IMR-90 (cell line): ENCODE measurements at regions not wholly inside any gene's neighbourhood (a gene's known extent, or its start where the extent isn't known, plus 50 kb on each side); places are given as distances from the start of the nearest gene placed in this dataset.

ENCODE experiments used
- ATAC-seq: fragments of 200-7000 bp; cut with Tn5 transposase; 2 replicates; pipeline ENCODE4 v1.9.1; 2020; ENCODE audit warnings: low read depth, mild to moderate bottlenecking, moderate library complexity
- BruUV-seq: library from RNA; stranded (reverse); fragments of 400-500 nt; replicated peaks from 2 replicates; lab custom pipeline; 2021; lab: Mats Ljungman, UMichigan
- CTCF ChIA-PET: fragments of 300-600 bp; formaldehyde crosslinking; extraction: SDS; loops from one replicate; lab custom pipeline; 2021; ENCODE audit warnings: antibody characterized with exemption; lab: Yijun Ruan, JAX
- POLR2A ChIA-PET: fragments of 300-600 bp; sonication (Branson Sonifier 250); formaldehyde crosslinking; loops from one replicate; lab custom pipeline; 2022; ENCODE audit warnings: antibody characterized with exemption; ENCODE audit not compliant: unreplicated experiment; lab: Charles Lee
- DNase-seq: peaks from one replicate; pipeline ENCODE4 v3.0.0; 2013
- H2AFZ ChIP-seq: replicated peaks from 2 replicates; pipeline ENCODE3; 2013; ENCODE audit warnings: low read length, mild to moderate bottlenecking; ENCODE audit not compliant: poor library complexity
- H2AK5ac ChIP-seq: 2 replicates; pipeline ENCODE4 v1.6.1; 2013; ENCODE audit warnings: low read depth, low read length, inconsistent platforms
- H2AK9ac ChIP-seq: replicated peaks from 2 replicates; pipeline ENCODE3; 2013; ENCODE audit warnings: mild to moderate bottlenecking, low read depth, low read length, moderate library complexity; ENCODE audit not compliant: poor library complexity
- H2BK120ac ChIP-seq: 2 replicates; pipeline ENCODE4 v1.6.1; 2013; ENCODE audit warnings: low read depth, low read length, inconsistent platforms
- H2BK15ac ChIP-seq: 3 replicates; pipeline ENCODE4 v1.6.1; 2013; ENCODE audit warnings: low read depth, low read length, inconsistent platforms
- H2BK20ac ChIP-seq: 2 replicates; pipeline ENCODE4 v1.6.1; 2013; ENCODE audit warnings: low read depth, mild to moderate bottlenecking, inconsistent platforms, low read length, moderate library complexity
- H2BK5ac ChIP-seq: 2 replicates; pipeline ENCODE4 v1.6.1; 2013; ENCODE audit warnings: mild to moderate bottlenecking, low read depth, low read length, inconsistent platforms; ENCODE audit not compliant: poor library complexity, severe bottlenecking
- H3K14ac ChIP-seq: replicated peaks from 2 replicates; pipeline ENCODE4 v1.6.1; 2013; ENCODE audit warnings: low read depth, low read length, inconsistent platforms
- H3K18ac ChIP-seq: 2 replicates; pipeline ENCODE4 v1.6.1; 2013; ENCODE audit warnings: low read depth, low read length, control low read depth
- H3K23ac ChIP-seq: 2 replicates; pipeline ENCODE4 v1.6.1; 2013; ENCODE audit warnings: low read depth, low read length, inconsistent platforms
- H3K27ac ChIP-seq: 2 replicates; pipeline ENCODE4 v1.5.1; 2013; ENCODE audit warnings: mild to moderate bottlenecking, control low read depth, low read length; ENCODE audit not compliant: insufficient read depth
- H3K27me3 ChIP-seq: 2 replicates; pipeline ENCODE4 v1.6.1; 2013; ENCODE audit warnings: low read length; ENCODE audit not compliant: control insufficient read depth, insufficient read depth
- H3K36me3 ChIP-seq: 2 replicates; pipeline ENCODE4 v1.6.1; 2013; ENCODE audit warnings: low read length, mixed read lengths; ENCODE audit not compliant: control insufficient read depth, insufficient read depth
- H3K4ac ChIP-seq: 2 replicates; pipeline ENCODE4 v1.6.1; 2013; ENCODE audit warnings: low read depth, low read length, inconsistent platforms
- H3K4me1 ChIP-seq: 2 replicates; pipeline ENCODE4 v1.6.1; 2013; ENCODE audit warnings: low read length, mixed read lengths; ENCODE audit not compliant: control insufficient read depth, insufficient read depth
- H3K4me2 ChIP-seq: 2 replicates; pipeline ENCODE4 v1.6.1; 2013; ENCODE audit warnings: low read depth, mild to moderate bottlenecking, control low read depth, low read length, moderate library complexity
- H3K4me3 ChIP-seq: 2 replicates; pipeline ENCODE4 v1.5.1; 2013; ENCODE audit warnings: low read depth, mild to moderate bottlenecking, control low read depth, low read length, moderate library complexity; ENCODE audit not compliant: insufficient read depth
- H3K56ac ChIP-seq: 2 replicates; pipeline ENCODE4 v1.6.1; 2013; ENCODE audit warnings: low read length, inconsistent platforms; ENCODE audit not compliant: insufficient read depth; ENCODE audit errors: extremely low read depth
- H3K79me1 ChIP-seq, 2 experiments: 2 replicates each; pipeline ENCODE4 v1.6.1; 2013; ENCODE audit warnings: low read length in 2 of 2, inconsistent platforms in 1 of 2, low read depth in 1 of 2
- H3K9ac ChIP-seq: 2 replicates; pipeline ENCODE4 v1.6.1; 2013; ENCODE audit warnings: low read depth, low read length, control low read depth
- H3K9me1 ChIP-seq: 2 replicates; pipeline ENCODE4 v1.6.1; 2013; ENCODE audit warnings: low read length, inconsistent platforms; ENCODE audit not compliant: insufficient read depth
- H3K9me3 ChIP-seq: 2 replicates; pipeline ENCODE4 v1.6.1; 2013; ENCODE audit warnings: low read length; ENCODE audit not compliant: control insufficient read depth, insufficient read depth
- H4K20me1 ChIP-seq: 2 replicates; pipeline ENCODE4 v1.6.1; 2013; ENCODE audit warnings: low read length, inconsistent platforms; ENCODE audit not compliant: insufficient read depth
- H4K5ac ChIP-seq: 2 replicates; pipeline ENCODE4 v1.6.1; 2013; ENCODE audit warnings: mild to moderate bottlenecking, low read depth, low read length, control low read depth
- H4K8ac ChIP-seq, 2 experiments: 2 replicates each; pipeline ENCODE4 v1.6.1; 2013; ENCODE audit warnings: low read depth in 2 of 2, low read length in 2 of 2, control low read depth in 1 of 2, inconsistent platforms in 1 of 2
- H4K91ac ChIP-seq: 2 replicates; pipeline ENCODE4 v1.6.1; 2013; ENCODE audit warnings: low read depth, low read length, inconsistent platforms; ENCODE audit not compliant: insufficient read depth
- BHLHE40 ChIP-seq: fragments of 150-350 bp; IDR thresholded peaks from 2 replicates; pipeline ENCODE4 v1.6.1; 2016; ENCODE audit warnings: mild to moderate bottlenecking, low read depth, low read length
- CEBPB ChIP-seq: IDR thresholded peaks from 2 replicates; pipeline ENCODE4 v1.6.1; 2012; ENCODE audit warnings: low read depth, low read length, improper control_type of control experiment
- CHD1 ChIP-seq: IDR thresholded peaks from 2 replicates; pipeline ENCODE4 v1.6.1; 2012; ENCODE audit warnings: low read depth, low read length, improper control_type of control experiment
- CTCF ChIP-seq: conservative IDR thresholded peaks from 2 replicates; pipeline ENCODE4 v1.5.1; 2012; ENCODE audit warnings: mild to moderate bottlenecking, low read depth, low read length, improper control_type of control experiment
- ELK1 ChIP-seq: fragments of 150-350 bp; IDR thresholded peaks from 2 replicates; pipeline ENCODE4 v1.6.1; 2016; ENCODE audit warnings: low read depth, mild to moderate bottlenecking, low read length, moderate library complexity, borderline replicate concordance
- MAFK ChIP-seq: IDR thresholded peaks from 2 replicates; pipeline ENCODE4 v1.6.1; 2012; ENCODE audit warnings: low read depth, low read length, improper control_type of control experiment
- MAZ ChIP-seq: IDR thresholded peaks from 2 replicates; pipeline ENCODE4 v1.6.1; 2012; ENCODE audit warnings: low read depth, mild to moderate bottlenecking, low read length, improper control_type of control experiment, moderate library complexity, borderline replicate concordance
- MXI1 ChIP-seq: IDR thresholded peaks from 2 replicates; pipeline ENCODE4 v1.6.1; 2012; ENCODE audit warnings: low read depth, mild to moderate bottlenecking, low read length, moderate library complexity, borderline replicate concordance
- NFE2L2 ChIP-seq: fragments of 150-350 bp; IDR thresholded peaks from 2 replicates; pipeline ENCODE4 v1.6.1; 2016; ENCODE audit warnings: low read depth, mild to moderate bottlenecking, low read length
- POLR2A ChIP-seq: IDR thresholded peaks from 2 replicates; pipeline ENCODE4 v1.6.1; 2012; ENCODE audit warnings: mild to moderate bottlenecking, low read depth, low read length
- RAD21 ChIP-seq: IDR thresholded peaks from 2 replicates; pipeline ENCODE4 v1.6.1; 2012; ENCODE audit warnings: low read length, improper control_type of control experiment
- RCOR1 ChIP-seq: IDR thresholded peaks from 2 replicates; pipeline ENCODE4 v1.6.1; 2012; ENCODE audit warnings: mild to moderate bottlenecking, low read length, improper control_type of control experiment; ENCODE audit not compliant: insufficient replicate concordance
- SMC3 ChIP-seq: fragments of 150-350 bp; IDR thresholded peaks from 2 replicates; pipeline ENCODE4 v1.6.1; 2016; ENCODE audit warnings: low read depth, mild to moderate bottlenecking, antibody characterized with exemption, low read length, moderate library complexity
- USF2 ChIP-seq: fragments of 150-350 bp; IDR thresholded peaks from 2 replicates; pipeline ENCODE4 v1.6.1; 2017; ENCODE audit warnings: mild to moderate bottlenecking, antibody characterized with exemption, low read length, low read depth
- WGBS, 2 experiments: methylation state at CpG; one replicate each; pipeline versions ENCODE4 v1.1.5 to v1.1.7; 2013; ENCODE audit warnings: missing lambda C conversion rate in 2 of 2; ENCODE audit not compliant: insufficient read length in 1 of 2; ENCODE audit errors: extremely low coverage in 2 of 2; 5-methylcytosine and 5-hydroxymethylcytosine counted together
- dilution Hi-C: fragments of 300-500 bp; cut with HindIII; formaldehyde crosslinking; loops from one replicate; pipeline ENCODE4 v1.14.3; 2018; ENCODE audit warnings: low sequenced_read_pairs; ENCODE audit not compliant: unreplicated experiment
- in situ Hi-C: fragments of 300-500 bp; cut with MboI; formaldehyde crosslinking; loops from 3 replicates; pipeline ENCODE4 v1.14.3; 2019; ENCODE audit warnings: low sequenced_read_pairs, inconsistent platforms, mixed read lengths
- intact Hi-C: fragments of 100-400 bp; cut with micrococcal nuclease; formaldehyde crosslinking; loops from 2 replicates; pipeline ENCODE4 v1.10.0; 2022

GRCh38 chr15:58261368-58261767 is 123.2 kb downstream of the AQP9 start:
- Histone ChIP-seq H3K18ac (no peak overlapping the region), H2AFZ (no peak overlapping the region), H3K23ac (no peak overlapping the region), H2BK5ac (no peak overlapping the region), H3K36me3 (no peaks in the 10 kb centered on the region), H3K4me2 (no peak overlapping the region), H4K8ac (no peak overlapping the region), H2BK15ac (no peak overlapping the region), H2AK9ac (no peak overlapping the region), H2BK120ac (no peak overlapping the region), H3K27me3 (0 out of 2 replicates have a peak, but pooled peaks cover 2% of the 10 kb centered on the region), H3K14ac (no peak overlapping the region), H3K4me3 (no peak overlapping the region), H3K4me1 (peaks cover 5% of the 10 kb centered on the region), H3K4ac (no peak overlapping the region), H4K5ac (no peak overlapping the region), H4K20me1 (no peaks in the 10 kb centered on the region), H3K9ac (no peak overlapping the region), H4K91ac (no peak overlapping the region), H2BK20ac (no peak overlapping the region), H3K9me3 (no peaks in the 10 kb centered on the region), H3K79me1 (no peaks in the 10 kb centered on the region), H3K9me1 (peaks cover 6% of the 10 kb centered on the region), H3K27ac (no peak overlapping the region), H2AK5ac (no peak overlapping the region), H3K56ac (no peak overlapping the region)
- BruUV-seq: no TSS peak
- TF ChIP-seq USF2: no peak
- TF ChIP-seq CEBPB: no peak
- TF ChIP-seq BHLHE40: no peak
- no peak for TF ChIP-seq MXI1
- no peak for TF ChIP-seq CTCF
- no peak for TF ChIP-seq RAD21
- no peak for TF ChIP-seq RCOR1
- TF ChIP-seq MAFK: no peak
- no peak for TF ChIP-seq NFE2L2
- no peak for TF ChIP-seq MAZ
- TF ChIP-seq ELK1: no peak
- no peak for TF ChIP-seq CHD1
- TF ChIP-seq SMC3: no peak
- TF ChIP-seq POLR2A: no peak
- POLR2A ChIA-PET: no interaction called here
- DNase-seq: no peak
- CTCF ChIA-PET: no interaction called here
- dilution Hi-C loops (no loop called here), intact Hi-C loops (no loop called here), in situ Hi-C loops (no loop called here)
- no peak for ATAC-seq
- WGBS, 2 experiments: 100% methylated on average over 1 of the region's 5 CpGs; no CpG with 5 or more reads in 1 of the 2 experiments
